Memory B cell (primary cell): ENCODE measurements at regions not wholly inside any gene's neighbourhood (a gene's known extent, or its start where the extent isn't known, plus 50 kb on each side); places are given as distances from the start of the nearest gene placed in this dataset.

ENCODE experiments used
- ATAC-seq: fragments of 150-1000 bp; cut with Tn5 transposase; 2 replicates; pipeline ENCODE4 v1.10.0; 2021; ENCODE audit warnings: low read depth, mild to moderate bottlenecking, moderate library complexity
- DNase-seq, 2 donors: peaks; one replicate each; pipeline ENCODE4 v3.0.0; 2022; ENCODE audit warnings: low spot score in 2 of 2
- H3K27ac Mint-ChIP-seq: one replicate; pipeline ENCODE4 v1.8.0; 2022; ENCODE audit warnings: mild to moderate bottlenecking, moderate library complexity, mixed read lengths
- H3K27me3 Mint-ChIP-seq: one replicate; pipeline ENCODE4 v1.8.0; 2022; ENCODE audit warnings: mixed read lengths
- H3K36me3 Mint-ChIP-seq: one replicate; pipeline ENCODE4 v1.8.0; 2022; ENCODE audit warnings: mild to moderate bottlenecking, mixed read lengths
- H3K4me1 Mint-ChIP-seq: one replicate; pipeline ENCODE4 v1.8.0; 2022; ENCODE audit warnings: mixed read lengths
- H3K4me3 Mint-ChIP-seq: one replicate; pipeline ENCODE4 v1.8.0; 2022; ENCODE audit warnings: mild to moderate bottlenecking, moderate library complexity, mixed read lengths
- H3K9me3 Mint-ChIP-seq: one replicate; pipeline ENCODE4 v1.8.0; 2022; ENCODE audit warnings: mixed read lengths

DNA sequence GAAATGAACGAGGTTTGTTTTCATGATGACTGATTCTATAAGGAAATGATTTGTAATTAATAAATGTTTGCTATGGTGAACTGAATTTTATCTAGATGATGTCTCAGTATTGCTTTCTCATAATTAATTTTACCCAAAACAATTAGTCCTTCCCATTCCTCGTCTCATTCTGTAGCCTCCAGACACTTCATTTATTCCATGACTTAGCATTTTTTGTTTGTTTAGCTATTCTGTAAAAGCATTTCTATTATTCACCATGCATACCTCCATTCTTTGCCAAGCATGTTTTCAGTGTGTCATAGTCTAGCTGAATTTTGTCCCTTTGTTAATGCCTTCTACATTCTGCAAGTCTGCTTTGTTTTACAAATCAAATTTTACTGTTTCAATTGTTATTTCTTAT lies 137.4 kb upstream of the RPL10L start:
- Mint-ChIP-seq H3K9me3 (peaks cover 2% of the 10 kb centered on the region), H3K36me3 (no peaks in the 10 kb centered on the region), H3K27ac (no peak overlapping the region), H3K27me3 (no peaks in the 10 kb centered on the region), H3K4me1 (no peaks in the 10 kb centered on the region), H3K4me3 (no peak overlapping the region)
- DNase-seq: no peak
- no peak for ATAC-seq

DNA sequence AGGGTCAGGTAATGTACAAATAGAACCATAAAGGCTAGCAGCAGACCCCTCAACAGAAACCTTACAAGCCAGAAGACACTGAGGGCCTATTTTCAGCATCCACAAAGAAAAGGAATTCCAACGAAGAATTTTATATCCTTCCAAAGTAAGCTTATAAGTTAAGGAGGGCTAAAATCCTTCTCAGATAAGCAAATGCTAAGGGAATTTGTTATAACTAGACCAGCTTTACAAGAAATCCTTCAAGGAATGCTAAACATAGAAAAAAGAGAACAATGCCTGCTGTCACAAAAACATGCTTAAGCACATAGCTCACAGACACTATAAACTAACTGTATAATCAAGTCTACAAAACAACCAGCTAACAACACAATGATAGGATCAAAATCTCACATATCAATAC lies 130.7 kb upstream of the RPL10L start:
- H3K9me3 Mint-ChIP-seq: peaks cover 3% of the 10 kb centered on the region
- no peak overlapping the region for H3K4me3 Mint-ChIP-seq
- H3K27ac Mint-ChIP-seq: no peak overlapping the region
- DNase-seq (no peak), ATAC-seq (no peak)
- no peaks in the 10 kb centered on the region for H3K27me3 Mint-ChIP-seq
- H3K4me1 Mint-ChIP-seq: no peaks in the 10 kb centered on the region
- H3K36me3 Mint-ChIP-seq: no peaks in the 10 kb centered on the region

GRCh38 chr14:46769292-46769691 lies 117.7 kb upstream of the RPL10L start:
- Mint-ChIP-seq H3K27me3 (no peaks in the 10 kb centered on the region), H3K27ac (no peak overlapping the region), H3K36me3 (no peaks in the 10 kb centered on the region), H3K9me3 (peaks cover 3% of the 10 kb centered on the region), H3K4me1 (peaks cover 2% of the 10 kb centered on the region), H3K4me3 (no peak overlapping the region)
- DNase-seq (no peak), ATAC-seq (peak; percentile 22)

DNA sequence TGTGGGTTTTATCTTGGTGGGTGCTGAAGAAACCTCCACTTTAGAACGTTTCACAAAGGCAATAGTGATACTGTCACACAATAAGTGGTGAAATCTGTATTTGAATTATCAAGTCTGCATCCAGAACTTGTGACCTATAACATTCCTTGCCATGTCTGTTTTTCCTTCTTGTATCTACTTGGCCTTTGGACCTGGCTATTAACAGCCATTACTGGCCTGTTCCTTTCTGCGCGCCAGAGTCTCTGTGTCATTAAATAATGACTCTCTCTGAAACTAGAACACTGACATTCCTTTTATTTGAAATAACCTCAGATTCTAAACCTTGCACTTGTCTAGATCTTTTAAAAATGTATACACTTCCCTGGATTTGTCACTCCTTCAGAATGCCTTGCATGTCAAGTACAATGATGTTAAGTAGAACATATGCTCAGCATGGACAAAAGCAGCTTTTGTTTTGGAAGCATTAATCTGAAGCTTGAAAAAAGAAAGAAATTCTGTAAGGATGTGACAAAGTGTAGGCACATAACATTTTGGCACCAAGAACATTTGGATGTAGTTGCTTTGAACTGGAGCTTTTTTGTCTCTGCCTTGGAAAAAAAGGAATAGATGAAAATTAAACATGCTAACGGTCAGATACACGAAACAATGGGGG lies 95.5 kb upstream of the RPL10L start:
- H3K9me3 Mint-ChIP-seq: peaks cover 7% of the 10 kb centered on the region

DNA sequence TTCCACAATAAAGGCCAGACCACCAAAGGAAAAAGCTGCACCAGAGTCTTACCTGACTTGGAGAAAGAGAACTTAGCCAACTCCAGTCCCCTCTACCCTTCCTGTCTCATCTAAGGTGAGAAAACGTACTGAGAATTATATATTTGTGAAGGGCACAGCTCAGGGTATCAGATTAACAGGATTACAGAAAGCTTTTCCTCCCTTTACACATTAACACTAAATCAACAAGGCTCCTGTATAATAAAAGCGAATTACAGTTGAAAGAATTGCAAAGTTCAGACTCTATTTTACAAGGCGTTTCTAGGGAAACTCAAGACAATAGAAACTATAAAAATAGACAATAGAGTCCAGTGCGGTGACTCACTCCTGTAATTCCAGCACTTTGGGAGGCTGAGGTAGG lies 82.7 kb upstream of the RPL10L start:
- Mint-ChIP-seq H3K4me3 (no peak overlapping the region), H3K4me1 (no peaks in the 10 kb centered on the region), H3K27me3 (no peaks in the 10 kb centered on the region), H3K36me3 (no peaks in the 10 kb centered on the region), H3K27ac (no peak overlapping the region), H3K9me3 (peaks cover 6% of the 10 kb centered on the region)
- ATAC-seq (no peak), DNase-seq (no peak)

More for the DNA sequence above, 95.5 kb upstream of the RPL10L start:
- no peak for DNase-seq
- no peaks in the 10 kb centered on the region for H3K36me3 Mint-ChIP-seq
- no peak for ATAC-seq
- H3K27ac Mint-ChIP-seq: no peak overlapping the region
- H3K4me1 Mint-ChIP-seq: no peaks in the 10 kb centered on the region
- H3K27me3 Mint-ChIP-seq: no peaks in the 10 kb centered on the region
- no peak overlapping the region for H3K4me3 Mint-ChIP-seq

GRCh38 chr14:46717211-46717610 lies 65.6 kb upstream of the RPL10L start:
- H3K9me3 Mint-ChIP-seq: peaks cover 3% of the 10 kb centered on the region
- no peak overlapping the region for H3K4me3 Mint-ChIP-seq
- H3K4me1 Mint-ChIP-seq: no peaks in the 10 kb centered on the region
- DNase-seq: no peak
- ATAC-seq: no peak
- no peaks in the 10 kb centered on the region for H3K36me3 Mint-ChIP-seq
- no peak overlapping the region for H3K27ac Mint-ChIP-seq
- no peaks in the 10 kb centered on the region for H3K27me3 Mint-ChIP-seq
